Activated CD4-positive, alpha-beta T cell treated with anti-CD3 and anti-CD28 coated beads, Interleukin-10, Interleukin-2, amounts not matched to agents 100 ng/mL and 50 ng/mL, durations not matched to agents 16 hours and 8 hours (primary cell): ENCODE measurements at regions not wholly inside any gene's neighbourhood (a gene's known extent, or its start where the extent isn't known, plus 50 kb on each side); places are given as distances from the start of the nearest gene placed in this dataset.
"Not testable (repeated sequence)": the region's sequence is repeated elsewhere in the genome, so short reads cannot be mapped to it uniquely, and the experiment has no call there.

Experiments used
- DNase-seq: peaks from one replicate; pipeline ENCODE4 v3.0.0-alpha.2; 2020

GRCh38 chr5:58011301-58011700, 448.6 kb downstream of the PLK2 start:
- DNase-seq = no peak

- DNase-seq = no peak
Measured at GRCh38 chr5:58009754-58010153, 450.1 kb downstream of the PLK2 start.

- no peak for DNase-seq
Measured at GRCh38 chr5:58002323-58002722, 457.6 kb downstream of the PLK2 start.

GRCh38 chr5:57993866-57994265, 466.0 kb downstream of the PLK2 start:
- DNase-seq = no peak

- no peak for DNase-seq
Measured at GRCh38 chr5:57989378-57989777, 470.5 kb downstream of the PLK2 start.

- no peak for DNase-seq
Measured at GRCh38 chr5:57988813-57989212, 471.1 kb downstream of the PLK2 start.

GRCh38 chr5:57987552-57987951, 472.3 kb downstream of the PLK2 start:
- DNase-seq = no peak

- no peak for DNase-seq
Measured at GRCh38 chr5:57986761-57987341, 473.0 kb downstream of the PLK2 start.

GRCh38 chr5:57983426-57983825, 476.5 kb downstream of the PLK2 start:
- no peak for DNase-seq

GRCh38 chr5:57979671-57980070, 480.2 kb downstream of the PLK2 start:
- no peak for DNase-seq

- DNase-seq = no peak
Measured at GRCh38 chr5:57976506-57976905, 483.4 kb downstream of the PLK2 start.

GRCh38 chr5:57972099-57972498, 487.8 kb downstream of the PLK2 start:
- DNase-seq = not testable (repeated sequence)

GRCh38 chr5:57960569-57960968, 478.0 kb upstream of the ACTBL2 start:
- DNase-seq = no peak

- no peak for DNase-seq
Measured at GRCh38 chr5:57956636-57957035, 474.0 kb upstream of the ACTBL2 start.

GRCh38 chr5:57955511-57955910, 472.9 kb upstream of the ACTBL2 start:
- no peak for DNase-seq

GRCh38 chr5:57953792-57954191, 471.2 kb upstream of the ACTBL2 start:
- no peak for DNase-seq

- DNase-seq = no peak
Measured at GRCh38 chr5:57950616-57951228, 468.1 kb upstream of the ACTBL2 start.

- DNase-seq = no peak
Measured at GRCh38 chr5:57948091-57948490, 465.5 kb upstream of the ACTBL2 start.

GRCh38 chr5:57947181-57947580, 464.6 kb upstream of the ACTBL2 start:
- DNase-seq = no peak

GRCh38 chr5:57940879-57941278, 458.3 kb upstream of the ACTBL2 start:
- no peak for DNase-seq

- DNase-seq = no peak
Measured at GRCh38 chr5:57940236-57940635, 457.6 kb upstream of the ACTBL2 start.

- DNase-seq = no peak
Measured at GRCh38 chr5:57939771-57940170, 457.2 kb upstream of the ACTBL2 start.

GRCh38 chr5:57939335-57939734, 456.7 kb upstream of the ACTBL2 start:
- DNase-seq = no peak

GRCh38 chr5:57938174-57938557, 455.6 kb upstream of the ACTBL2 start:
- no peak for DNase-seq

GRCh38 chr5:57937501-57938173, 455.0 kb upstream of the ACTBL2 start:
- no peak for DNase-seq
